DMS53 treated with DMSO at 0.1 percent for 48 hours (cell line): ENCODE measurements at regions not wholly inside any gene's neighbourhood (a gene's known extent, or its start where the extent isn't known, plus 50 kb on each side); places are given as distances from the start of the nearest gene placed in this dataset.

Experiments used
- DNase-seq: peaks from one replicate; lab custom pipeline; 2025; ENCODE audit not compliant: unreplicated experiment; lab: John Stamatoyannopoulos, UW

GRCh38 chr12:61365001-61365400 lies 895.2 kb upstream of the USP15 start:
- no peak for DNase-seq

GRCh38 chr12:61367281-61367785 lies 892.9 kb upstream of the USP15 start:
- DNase-seq, result no peak

GRCh38 chr12:61369241-61369910 lies 890.8 kb upstream of the USP15 start:
- no peak for DNase-seq

GRCh38 chr12:61384511-61384910 lies 875.7 kb upstream of the USP15 start:
- no peak for DNase-seq

- no peak for DNase-seq
Observed at GRCh38 chr12:61385771-61386170, 874.4 kb upstream of the USP15 start.

- DNase-seq, result no peak
Observed at GRCh38 chr12:61397668-61398067, 862.5 kb upstream of the USP15 start.

GRCh38 chr12:61412201-61412600 lies 848.0 kb upstream of the USP15 start:
- peak; percentile 81 for DNase-seq

- DNase-seq, result no peak
Observed at GRCh38 chr12:61414470-61414869, 845.7 kb upstream of the USP15 start.

GRCh38 chr12:61422786-61423185 lies 837.4 kb upstream of the USP15 start:
- DNase-seq, result no peak

- no peak for DNase-seq
Observed at GRCh38 chr12:61452076-61452475, 808.1 kb upstream of the USP15 start.

- DNase-seq, result no peak
Observed at GRCh38 chr12:61487728-61488127, 772.5 kb upstream of the USP15 start.

- DNase-seq, result no peak
Observed at GRCh38 chr12:61490526-61491498, 769.4 kb upstream of the USP15 start.

- DNase-seq, result no peak
Observed at GRCh38 chr12:61502179-61502578, 758.0 kb upstream of the USP15 start.

GRCh38 chr12:61504396-61505080 lies 755.7 kb upstream of the USP15 start:
- DNase-seq, result no peak

GRCh38 chr12:61513499-61513898 lies 746.7 kb upstream of the USP15 start:
- DNase-seq, result no peak

- DNase-seq, result no peak
Observed at GRCh38 chr12:61514016-61514415, 746.2 kb upstream of the USP15 start.

- DNase-seq, result no peak
Observed at GRCh38 chr12:61521258-61521657, 738.9 kb upstream of the USP15 start.

GRCh38 chr12:61523276-61523992 lies 736.8 kb upstream of the USP15 start:
- no peak for DNase-seq

GRCh38 chr12:61524851-61525250 lies 735.4 kb upstream of the USP15 start:
- no peak for DNase-seq

- no peak for DNase-seq
Observed at GRCh38 chr12:61525331-61525730, 734.9 kb upstream of the USP15 start.

GRCh38 chr12:61530456-61530855 lies 729.7 kb upstream of the USP15 start:
- DNase-seq, result no peak
